NOMO-1 treated with dmso at 0.1 percent for 144 hours (cell line): ENCODE measurements at regions not wholly inside any gene's neighbourhood (a gene's known extent, or its start where the extent isn't known, plus 50 kb on each side); places are given as distances from the start of the nearest gene placed in this dataset.
A peak's percentile ranks its signal among the peaks of the same experiment; 100 is the strongest.

Source experiments
- DNase-seq: peaks from one replicate; lab custom pipeline; 2025; ENCODE audit not compliant: unreplicated experiment; lab: John Stamatoyannopoulos, UW

- DNase-seq, result no peak
These were observed 99.4 kb upstream of the BCL11A start for GRCh38 chr2:60652832-60653340.

- no peak for DNase-seq
These were observed 98.4 kb upstream of the PAPOLG start for GRCh38 chr2:60657673-60658072.

GRCh38 chr2:60659026-60659425, 97.0 kb upstream of the PAPOLG start:
- no peak for DNase-seq

GRCh38 chr2:60661073-60661738, 94.9 kb upstream of the PAPOLG start:
- peak; percentile 71 for DNase-seq

- DNase-seq, result no peak
These were observed 93.3 kb upstream of the PAPOLG start for GRCh38 chr2:60662781-60663180.

- no peak for DNase-seq
These were observed 84.1 kb upstream of the PAPOLG start for GRCh38 chr2:60671966-60672365.

- peak; percentile 77 for DNase-seq
These were observed 81.4 kb upstream of the PAPOLG start for GRCh38 chr2:60674524-60675165.

GRCh38 chr2:60675301-60675700, 80.8 kb upstream of the PAPOLG start:
- no peak for DNase-seq

- DNase-seq, result peak; percentile 30
These were observed 79.2 kb upstream of the PAPOLG start for GRCh38 chr2:60676706-60677330.

GRCh38 chr2:60677356-60677755, 78.7 kb upstream of the PAPOLG start:
- DNase-seq, result no peak

- DNase-seq, result no peak
These were observed 77.5 kb upstream of the PAPOLG start for GRCh38 chr2:60678551-60678950.

GRCh38 chr2:60679036-60679780, 76.9 kb upstream of the PAPOLG start:
- no peak for DNase-seq

GRCh38 chr2:60693551-60693950, 62.5 kb upstream of the PAPOLG start:
- no peak for DNase-seq

- DNase-seq, result no peak
These were observed 60.3 kb upstream of the PAPOLG start for GRCh38 chr2:60695793-60696192.

GRCh38 chr2:60699617-60700016, 56.5 kb upstream of the PAPOLG start:
- peak; percentile 85 for DNase-seq

- no peak for DNase-seq
These were observed 50.0 kb upstream of the PAPOLG start for GRCh38 chr2:60706021-60706420.
